ENCODE measurements at regions not wholly inside any gene's neighbourhood (a gene's known extent, or its start where the extent isn't known, plus 50 kb on each side); places are given as distances from the start of the nearest gene placed in this dataset.

- no peaks in the 10 kb centered on the region for H3K9me3 ChIP-seq (ENCODE audit: low read depth, low read length)
- no peaks in the 10 kb centered on the region for H3K4me1 ChIP-seq (ENCODE audit: insufficient read depth, low read length)
- H4K20me1 ChIP-seq (ENCODE audit: insufficient read depth, low read length): no peaks in the 10 kb centered on the region
- H3K79me2 ChIP-seq (ENCODE audit: insufficient read depth, low read length): no peaks in the 10 kb centered on the region
- H3K4me2 ChIP-seq (ENCODE audit: insufficient read depth, low read length): no peak overlapping the region
- no peaks in the 10 kb centered on the region for H3K36me3 ChIP-seq (ENCODE audit: insufficient read depth, low read length)
- TF ChIP-seq, protein P1, sequence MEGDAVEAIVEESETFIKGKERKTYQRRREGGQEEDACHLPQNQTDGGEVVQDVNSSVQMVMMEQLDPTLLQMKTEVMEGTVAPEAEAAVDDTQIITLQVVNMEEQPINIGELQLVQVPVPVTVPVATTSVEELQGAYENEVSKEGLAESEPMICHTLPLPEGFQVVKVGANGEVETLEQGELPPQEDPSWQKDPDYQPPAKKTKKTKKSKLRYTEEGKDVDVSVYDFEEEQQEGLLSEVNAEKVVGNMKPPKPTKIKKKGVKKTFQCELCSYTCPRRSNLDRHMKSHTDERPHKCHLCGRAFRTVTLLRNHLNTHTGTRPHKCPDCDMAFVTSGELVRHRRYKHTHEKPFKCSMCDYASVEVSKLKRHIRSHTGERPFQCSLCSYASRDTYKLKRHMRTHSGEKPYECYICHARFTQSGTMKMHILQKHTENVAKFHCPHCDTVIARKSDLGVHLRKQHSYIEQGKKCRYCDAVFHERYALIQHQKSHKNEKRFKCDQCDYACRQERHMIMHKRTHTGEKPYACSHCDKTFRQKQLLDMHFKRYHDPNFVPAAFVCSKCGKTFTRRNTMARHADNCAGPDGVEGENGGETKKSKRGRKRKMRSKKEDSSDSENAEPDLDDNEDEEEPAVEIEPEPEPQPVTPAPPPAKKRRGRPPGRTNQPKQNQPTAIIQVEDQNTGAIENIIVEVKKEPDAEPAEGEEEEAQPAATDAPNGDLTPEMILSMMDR (IDR thresholded peaks at IDR 0.05; ENCODE audit: extremely low read depth, low read depth, low read length): no peak
- H2AFZ ChIP-seq (ENCODE audit: low read length): no peak overlapping the region
- no peak overlapping the region for H3K4me3 ChIP-seq (ENCODE audit: insufficient read depth, low read length)
- peaks cover 3% of the 10 kb centered on the region for H3K27me3 ChIP-seq (ENCODE audit: insufficient read depth, low read length)
- DNase-seq (ENCODE audit: insufficient read length, low spot score, missing footprints): no peak
- no peak overlapping the region for H3K27ac ChIP-seq (ENCODE audit: low read depth, low read length)
These were observed 115.4 kb upstream of the ETV6 start for GRCh38 chr12:11534064-11534463.

GRCh38 chr12:11535127-11535526, 114.3 kb upstream of the ETV6 start:
- Histone ChIP-seq H3K4me2 (ENCODE audit: insufficient read depth, low read length) (no peak overlapping the region), H3K79me2 (ENCODE audit: insufficient read depth, low read length) (no peaks in the 10 kb centered on the region), H4K20me1 (ENCODE audit: insufficient read depth, low read length) (no peaks in the 10 kb centered on the region), H2AFZ (ENCODE audit: low read length) (no peak overlapping the region), H3K36me3 (ENCODE audit: insufficient read depth, low read length) (no peaks in the 10 kb centered on the region), H3K4me1 (ENCODE audit: insufficient read depth, low read length) (no peaks in the 10 kb centered on the region), H3K27ac (ENCODE audit: low read depth, low read length) (no peak overlapping the region), H3K9me3 (ENCODE audit: low read depth, low read length) (no peaks in the 10 kb centered on the region), H3K4me3 (ENCODE audit: insufficient read depth, low read length) (no peak overlapping the region), H3K27me3 (ENCODE audit: insufficient read depth, low read length) (peaks cover 3% of the 10 kb centered on the region)
- TF ChIP-seq, protein P1 (IDR thresholded peaks at IDR 0.05; ENCODE audit: extremely low read depth, low read depth, low read length): no peak
- DNase-seq (ENCODE audit: insufficient read length, low spot score, missing footprints): no peak

- no peaks in the 10 kb centered on the region for H3K4me1 ChIP-seq (ENCODE audit: insufficient read depth, low read length)
- H4K20me1 ChIP-seq (ENCODE audit: insufficient read depth, low read length): no peaks in the 10 kb centered on the region
- DNase-seq (ENCODE audit: insufficient read length, low spot score, missing footprints): no peak
- no peak overlapping the region for H3K4me3 ChIP-seq (ENCODE audit: insufficient read depth, low read length)
- no peaks in the 10 kb centered on the region for H3K9me3 ChIP-seq (ENCODE audit: low read depth, low read length)
- H3K27me3 ChIP-seq (ENCODE audit: insufficient read depth, low read length): peaks cover 3% of the 10 kb centered on the region
- H3K36me3 ChIP-seq (ENCODE audit: insufficient read depth, low read length): no peaks in the 10 kb centered on the region
- TF ChIP-seq, protein P1 (IDR thresholded peaks at IDR 0.05; ENCODE audit: extremely low read depth, low read depth, low read length): no peak
- H3K79me2 ChIP-seq (ENCODE audit: insufficient read depth, low read length): no peaks in the 10 kb centered on the region
- no peak overlapping the region for H2AFZ ChIP-seq (ENCODE audit: low read length)
- H3K27ac ChIP-seq (ENCODE audit: low read depth, low read length): no peak overlapping the region
- H3K4me2 ChIP-seq (ENCODE audit: insufficient read depth, low read length): no peak overlapping the region
These were observed 110.3 kb upstream of the ETV6 start for GRCh38 chr12:11539156-11539555.

- Histone ChIP-seq H3K4me2 (ENCODE audit: insufficient read depth, low read length) (no peak overlapping the region), H3K27ac (ENCODE audit: low read depth, low read length) (no peak overlapping the region), H3K9me3 (ENCODE audit: low read depth, low read length) (no peaks in the 10 kb centered on the region), H4K20me1 (ENCODE audit: insufficient read depth, low read length) (no peaks in the 10 kb centered on the region), H2AFZ (ENCODE audit: low read length) (no peak overlapping the region), H3K27me3 (ENCODE audit: insufficient read depth, low read length) (no peaks in the 10 kb centered on the region), H3K4me1 (ENCODE audit: insufficient read depth, low read length) (peaks cover under 1% of the 10 kb centered on the region), H3K36me3 (ENCODE audit: insufficient read depth, low read length) (no peaks in the 10 kb centered on the region), H3K4me3 (ENCODE audit: insufficient read depth, low read length) (no peak overlapping the region), H3K79me2 (ENCODE audit: insufficient read depth, low read length) (no peaks in the 10 kb centered on the region)
- DNase-seq (ENCODE audit: insufficient read length, low spot score, missing footprints): no peak
- TF ChIP-seq, protein P1 (IDR thresholded peaks at IDR 0.05; ENCODE audit: extremely low read depth, low read depth, low read length): no peak
These were observed 109.3 kb upstream of the ETV6 start for GRCh38 chr12:11540156-11540555.

All from osteoblast (primary cell).